Spinal cord (tissue), 9 donors: ENCODE measurements at regions not wholly inside any gene's neighbourhood (a gene's known extent, or its start where the extent isn't known, plus 50 kb on each side); places are given as distances from the start of the nearest gene placed in this dataset.

Experiments used
- DNase-seq, 6 donors: peaks; one replicate each; pipeline versions ENCODE4 v3.0.0 to v3.0.0-alpha.2; 2013 to 2015; ENCODE audit warnings: low spot score in 6 of 6, low read depth in 4 of 6
- H3K27ac ChIP-seq: one replicate; pipeline ENCODE4 v1.5.1; 2013; ENCODE audit warnings: low read depth, low read length, control low read depth
- H3K27me3 ChIP-seq: one replicate; pipeline ENCODE4 v1.6.1; 2013; ENCODE audit warnings: low read length; ENCODE audit not compliant: control insufficient read depth, insufficient read depth
- H3K36me3 ChIP-seq: one replicate; pipeline ENCODE4 v1.6.1; 2013; ENCODE audit warnings: low read length; ENCODE audit not compliant: control insufficient read depth, insufficient read depth
- H3K4me1 ChIP-seq: one replicate; pipeline ENCODE4 v1.6.1; 2013; ENCODE audit warnings: low read length; ENCODE audit not compliant: control insufficient read depth, insufficient read depth
- H3K4me3 ChIP-seq: one replicate; pipeline ENCODE4 v1.5.1; 2013; ENCODE audit warnings: low read depth, low read length, control low read depth
- H3K9me3 ChIP-seq: one replicate; pipeline ENCODE4 v1.6.1; 2013; ENCODE audit warnings: low read length; ENCODE audit not compliant: control insufficient read depth, insufficient read depth
- WGBS: methylation state at CpG from one replicate; pipeline ENCODE4 v1.1.5; 2013; ENCODE audit warnings: missing lambda C conversion rate; ENCODE audit not compliant: insufficient coverage; 5-methylcytosine and 5-hydroxymethylcytosine counted together
- donor health status: healthy.

DNA sequence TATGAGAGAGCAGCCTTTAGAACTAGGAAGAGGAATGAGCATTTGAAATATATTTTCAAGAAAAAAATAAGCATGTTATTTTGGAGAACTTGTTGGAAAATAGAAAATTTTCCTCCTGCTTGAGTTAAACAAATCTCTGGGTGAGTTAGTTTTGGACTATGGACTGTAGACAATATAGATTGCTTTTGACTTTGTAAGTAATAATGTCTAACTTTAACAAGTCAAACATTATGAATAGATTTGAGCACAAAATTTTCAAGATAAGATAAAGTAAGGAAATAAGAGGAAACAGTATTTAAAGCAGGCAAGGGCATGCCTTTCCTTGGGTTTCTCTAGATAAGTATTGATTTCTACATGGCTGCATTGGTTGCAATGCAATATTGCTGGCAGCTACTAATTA lies 360.8 kb downstream of the LMO4 start:
- Histone ChIP-seq H3K4me3 (no peak overlapping the region), H3K27ac (no peak overlapping the region), H3K36me3 (no peaks in the 10 kb centered on the region), H3K4me1 (peaks cover 3% of the 10 kb centered on the region), H3K9me3 (no peaks in the 10 kb centered on the region), H3K27me3 (no peaks in the 10 kb centered on the region)
- DNase-seq = no peak

DNA sequence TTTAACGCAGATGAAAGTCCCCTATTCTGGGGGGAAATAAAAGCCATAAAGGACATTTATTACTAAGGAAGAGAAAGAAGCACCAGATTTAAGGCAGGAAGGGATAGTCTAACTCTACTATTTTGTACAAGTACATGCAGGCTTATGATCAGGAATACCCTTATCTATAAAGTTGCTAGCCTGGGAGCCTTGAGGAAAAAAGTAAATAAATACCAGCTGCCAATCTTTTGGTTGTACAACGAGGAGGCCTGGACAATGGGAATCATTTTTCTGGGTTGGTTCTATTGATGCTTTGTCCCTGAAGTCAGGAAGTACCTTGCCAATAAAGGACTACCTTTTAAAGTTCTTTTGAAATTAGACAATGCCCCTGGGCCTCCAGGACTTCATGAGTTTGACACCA lies 367.8 kb downstream of the LMO4 start:
- H3K27me3 ChIP-seq = no peaks in the 10 kb centered on the region
- WGBS = no CpG with 5 or more reads among the region's 2 CpGs
- no peaks in the 10 kb centered on the region for H3K36me3 ChIP-seq
- H3K27ac ChIP-seq = no peak overlapping the region
- no peak overlapping the region for H3K4me3 ChIP-seq
- DNase-seq = no peak
- H3K4me1 ChIP-seq = no peaks in the 10 kb centered on the region
- H3K9me3 ChIP-seq = peaks cover 4% of the 10 kb centered on the region

DNA sequence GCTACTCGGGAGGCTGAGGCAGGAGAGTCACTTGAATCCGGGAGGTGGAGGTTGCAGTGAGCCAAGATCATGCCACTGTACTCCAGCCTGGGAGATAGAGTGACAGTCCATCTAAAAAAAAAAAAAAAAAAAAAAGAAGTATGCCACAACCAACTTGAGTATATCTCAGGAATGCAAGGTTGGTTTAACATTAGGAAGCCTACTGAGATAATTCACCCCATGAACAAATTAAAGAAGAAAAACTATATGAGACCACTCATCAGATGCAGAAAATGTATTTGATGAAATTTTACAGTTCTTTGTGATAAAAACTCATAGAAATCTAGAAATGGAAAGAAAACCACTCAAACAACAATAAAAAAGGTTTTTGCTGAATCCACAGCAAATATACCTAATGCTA lies 373.8 kb downstream of the LMO4 start:
- Histone ChIP-seq H3K27me3 (no peaks in the 10 kb centered on the region), H3K4me1 (no peaks in the 10 kb centered on the region), H3K4me3 (no peak overlapping the region), H3K36me3 (no peaks in the 10 kb centered on the region), H3K27ac (no peak overlapping the region), H3K9me3 (peaks cover 6% of the 10 kb centered on the region)
- WGBS = no CpG with 5 or more reads among the region's 2 CpGs
- DNase-seq = no peak

DNA sequence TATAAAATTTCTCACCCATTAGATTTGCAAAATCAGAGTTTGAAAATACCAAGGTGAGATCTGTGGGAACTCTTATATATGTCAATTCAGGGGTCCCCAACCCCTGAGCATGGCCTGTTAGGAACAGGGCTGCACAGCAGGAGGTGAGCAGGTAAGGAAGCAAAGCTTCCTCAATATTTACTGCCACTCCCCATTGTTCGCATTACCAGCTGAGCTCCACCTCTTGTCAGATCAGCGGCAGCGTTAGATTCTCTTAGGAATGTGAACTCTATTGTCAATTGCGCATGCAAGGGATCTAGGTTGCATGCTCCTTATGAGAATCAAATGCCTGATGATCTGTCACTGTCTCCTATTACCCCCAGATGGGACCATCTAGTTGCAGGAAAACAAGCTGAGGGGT lies 376.6 kb downstream of the LMO4 start:
- WGBS = 92% methylated on average over 4 of the region's 4 CpGs
- Histone ChIP-seq H3K4me1 (no peaks in the 10 kb centered on the region), H3K9me3 (peaks cover 3% of the 10 kb centered on the region), H3K27me3 (no peaks in the 10 kb centered on the region), H3K27ac (no peak overlapping the region), H3K4me3 (no peak overlapping the region), H3K36me3 (no peaks in the 10 kb centered on the region)
- no peak for DNase-seq

DNA sequence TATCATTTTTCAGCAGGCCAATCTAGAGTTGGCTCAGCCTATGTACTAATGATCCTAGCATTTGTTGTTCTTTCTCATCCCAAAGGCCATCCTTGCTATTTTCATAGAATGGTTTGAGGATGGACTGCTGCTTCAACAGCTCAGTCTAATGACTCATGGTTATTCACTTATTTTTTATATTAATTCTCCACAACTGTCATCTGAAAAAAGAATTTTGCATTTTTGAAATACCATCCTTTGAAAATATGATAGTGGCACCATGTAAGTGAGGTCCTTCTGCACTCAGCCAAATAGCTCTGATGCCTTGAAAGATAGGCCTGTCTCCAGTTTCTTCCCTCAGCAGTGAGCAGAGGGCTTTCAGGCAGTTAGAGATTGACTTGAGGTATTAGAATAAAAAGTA lies 377.5 kb downstream of the LMO4 start:
- no peak overlapping the region for H3K27ac ChIP-seq
- no peaks in the 10 kb centered on the region for H3K27me3 ChIP-seq
- DNase-seq = no peak
- peaks cover 2% of the 10 kb centered on the region for H3K9me3 ChIP-seq
- no peaks in the 10 kb centered on the region for H3K4me1 ChIP-seq
- H3K36me3 ChIP-seq = no peaks in the 10 kb centered on the region
- no peak overlapping the region for H3K4me3 ChIP-seq

DNA sequence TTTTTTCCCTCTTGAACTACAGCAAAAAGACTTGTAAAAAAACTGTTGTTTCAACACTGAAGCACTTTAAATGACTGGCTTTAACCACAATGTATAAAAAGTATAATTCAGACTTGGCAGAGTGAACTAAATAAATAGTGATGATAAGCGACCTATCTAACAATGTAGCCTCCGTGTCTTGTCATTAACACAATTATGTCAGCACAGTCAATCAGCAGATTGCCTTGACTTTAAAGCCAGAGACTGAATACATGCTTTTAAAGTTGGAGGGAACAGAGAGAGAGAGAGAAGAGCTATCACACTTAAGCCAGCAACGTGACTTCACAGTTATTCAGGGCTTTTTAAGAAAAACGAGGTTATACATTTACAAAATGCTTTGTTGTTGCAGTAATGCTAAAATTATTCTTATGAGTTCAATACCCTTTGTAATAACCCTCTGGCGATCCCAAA lies 378.1 kb downstream of the LMO4 start:
- Histone ChIP-seq H3K36me3 (no peaks in the 10 kb centered on the region), H3K27me3 (no peaks in the 10 kb centered on the region), H3K4me3 (no peak overlapping the region), H3K27ac (no peak overlapping the region), H3K9me3 (peaks cover 2% of the 10 kb centered on the region), H3K4me1 (no peaks in the 10 kb centered on the region)
- no CpG with 5 or more reads among the region's 5 CpGs for WGBS
- DNase-seq = no peak

DNA sequence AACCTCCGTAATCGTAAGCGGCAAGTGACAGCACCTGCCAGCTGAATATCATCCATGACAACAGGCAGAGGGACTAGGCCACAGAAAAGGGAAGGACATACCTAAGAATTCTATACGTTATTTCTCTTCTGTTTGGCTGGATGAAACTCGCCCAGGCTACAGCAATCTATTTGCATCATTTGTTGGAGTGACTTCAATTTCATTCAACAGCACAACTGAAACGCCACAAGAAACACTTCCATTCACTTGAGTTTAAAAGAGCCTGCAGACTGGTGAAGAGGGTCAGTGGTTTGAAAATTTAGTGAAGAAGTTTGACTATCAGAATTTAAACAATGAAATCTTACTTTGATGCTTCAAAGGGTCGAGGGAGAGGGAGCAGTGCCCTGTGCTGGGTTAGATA lies 378.7 kb downstream of the LMO4 start:
- H3K27me3 ChIP-seq = no peaks in the 10 kb centered on the region
- peaks cover 2% of the 10 kb centered on the region for H3K9me3 ChIP-seq
- H3K36me3 ChIP-seq = no peaks in the 10 kb centered on the region
- DNase-seq = no peak
- no peaks in the 10 kb centered on the region for H3K4me1 ChIP-seq
- 76% methylated on average over 3 of the region's 7 CpGs for WGBS
- H3K27ac ChIP-seq = no peak overlapping the region
- no peak overlapping the region for H3K4me3 ChIP-seq

DNA sequence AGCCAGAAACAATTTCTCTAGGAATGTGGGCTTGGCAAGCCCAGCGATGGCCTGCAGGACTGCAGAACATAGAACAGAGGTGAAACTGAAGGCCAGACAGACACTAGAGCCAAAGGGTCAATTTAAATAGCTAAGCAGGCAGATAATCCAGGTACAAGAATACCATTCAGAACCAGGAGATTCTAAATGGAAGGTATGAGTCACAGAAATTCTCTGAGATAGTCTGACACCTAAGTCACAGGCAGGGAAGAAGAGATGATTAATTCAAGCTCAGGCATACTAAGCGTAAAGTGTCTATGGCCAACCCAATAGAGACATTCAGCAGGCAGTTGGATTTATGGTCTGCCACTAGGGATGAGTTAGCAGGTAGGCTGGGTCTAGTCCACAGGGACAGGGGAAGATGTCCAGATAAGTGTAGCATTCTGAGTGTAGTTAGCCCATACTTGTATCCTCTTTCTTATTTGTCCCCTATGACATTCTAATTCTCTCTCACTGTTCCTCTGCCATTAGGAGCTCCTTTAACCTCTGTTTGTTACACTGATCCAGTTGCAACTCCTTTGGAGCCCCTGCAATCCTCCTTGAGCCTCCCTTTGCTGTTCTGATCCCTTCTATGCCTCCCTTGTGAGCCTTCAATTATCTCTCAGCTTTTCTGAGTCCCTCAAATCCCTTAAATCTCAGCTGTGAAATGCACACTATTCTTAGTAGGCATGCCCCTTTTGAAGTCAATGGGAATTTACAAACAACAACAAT lies 383.8 kb downstream of the LMO4 start:
- DNase-seq = no peak
- no peak overlapping the region for H3K4me3 ChIP-seq
- H3K36me3 ChIP-seq = no peaks in the 10 kb centered on the region
- H3K27ac ChIP-seq = no peak overlapping the region
- no peaks in the 10 kb centered on the region for H3K27me3 ChIP-seq
- H3K4me1 ChIP-seq = no peaks in the 10 kb centered on the region
- H3K9me3 ChIP-seq = no peaks in the 10 kb centered on the region
- 100% methylated on average over 2 of the region's 2 CpGs for WGBS

DNA sequence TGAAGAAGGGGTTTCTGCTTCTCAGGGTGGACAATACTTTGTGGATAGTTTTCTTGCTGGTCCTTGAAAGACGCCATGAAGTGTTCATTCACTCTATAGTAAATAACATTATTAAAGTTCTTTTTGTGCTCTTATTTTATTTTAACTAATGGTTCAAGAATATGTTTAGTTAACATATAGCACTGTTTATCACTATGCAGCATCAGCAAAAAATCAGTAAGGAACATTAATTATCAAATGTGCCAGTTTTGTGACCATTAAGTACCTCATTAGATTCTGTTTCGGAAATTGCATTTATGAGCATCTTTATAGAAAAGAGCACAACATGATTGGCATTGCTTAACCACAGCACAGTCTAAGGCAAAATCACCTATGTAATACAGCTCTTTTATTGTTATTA lies 385.6 kb downstream of the LMO4 start:
- Histone ChIP-seq H3K27me3 (no peaks in the 10 kb centered on the region), H3K9me3 (no peaks in the 10 kb centered on the region), H3K36me3 (no peaks in the 10 kb centered on the region), H3K4me1 (no peaks in the 10 kb centered on the region), H3K27ac (no peak overlapping the region), H3K4me3 (no peak overlapping the region)
- DNase-seq = no peak
- WGBS = no CpG with 5 or more reads among the region's 2 CpGs

DNA sequence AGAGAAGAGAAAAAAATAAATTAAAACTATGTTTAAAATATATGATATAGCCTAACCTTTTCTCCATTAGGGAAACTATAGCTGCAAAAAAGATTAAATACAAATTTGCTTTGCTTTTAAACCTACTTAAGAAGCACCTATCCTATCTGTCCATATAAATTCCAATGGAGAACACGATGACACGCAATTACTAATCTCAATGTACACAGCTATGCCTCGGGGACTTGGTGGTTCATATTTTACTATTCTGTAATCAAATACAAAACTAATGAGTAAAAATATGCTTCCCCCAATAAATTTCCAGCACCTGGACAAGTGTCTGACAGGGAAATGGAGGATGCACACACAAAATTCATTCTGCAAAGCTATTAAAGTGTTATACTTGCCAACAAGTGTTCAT lies 386.4 kb downstream of the LMO4 start:
- DNase-seq = peak in 1 of 6 donors; percentile 30
- WGBS = no CpG with 5 or more reads among the region's 3 CpGs
- Histone ChIP-seq H3K4me1 (no peaks in the 10 kb centered on the region), H3K4me3 (no peak overlapping the region), H3K27me3 (no peaks in the 10 kb centered on the region), H3K9me3 (no peaks in the 10 kb centered on the region), H3K27ac (no peak overlapping the region), H3K36me3 (no peaks in the 10 kb centered on the region)
